Naive thymus-derived CD4-positive, alpha-beta T cell (primary cell): ENCODE measurements at regions not wholly inside any gene's neighbourhood (a gene's known extent, or its start where the extent isn't known, plus 50 kb on each side); places are given as distances from the start of the nearest gene placed in this dataset.

Experiments used
- ATAC-seq: fragments of 150-1000 bp; cut with Tn5 transposase; 2 replicates; pipeline ENCODE4 v1.10.0; 2021; ENCODE audit warnings: mild to moderate bottlenecking, moderate library complexity
- CTCF ChIA-PET: fragments of 350-600 bp; sonication (Branson Sonifier 250); formaldehyde crosslinking; loops from one replicate; lab custom pipeline; 2021; ENCODE audit warnings: antibody characterized with exemption; lab: Charles Lee
- POLR2A ChIA-PET: fragments of 350-600 bp; sonication (Branson Sonifier 250); formaldehyde crosslinking; loops from one replicate; lab custom pipeline; 2021; ENCODE audit warnings: antibody characterized with exemption, inconsistent platforms; lab: Charles Lee
- DNase-seq, 9 donors: peaks; one replicate each; pipeline versions ENCODE4 v3.0.0 to v3.0.0-alpha.2; 2020 to 2022; ENCODE audit warnings: mixed read lengths in 1 of 9
- H3K27ac ChIP-seq: one replicate; pipeline ENCODE4 v1.7.0; 2013; ENCODE audit warnings: mild to moderate bottlenecking, low read depth, low read length, moderate library complexity
- H3K27me3 ChIP-seq, 2 donors: one replicate each; pipeline ENCODE4 v1.7.0; 2013; ENCODE audit warnings: low read length in 2 of 2, mild to moderate bottlenecking in 2 of 2, moderate library complexity in 2 of 2; ENCODE audit not compliant: control insufficient read depth in 2 of 2, insufficient read depth in 2 of 2
- H3K36me3 ChIP-seq, 3 experiments: 1 replicate in 2 of 3; 2 replicates in 1 of 3; pipeline ENCODE4 v1.7.0; 2013; ENCODE audit warnings: low read length in 3 of 3, mild to moderate bottlenecking in 3 of 3, moderate library complexity in 1 of 3; ENCODE audit not compliant: insufficient read depth in 3 of 3, control insufficient read depth in 2 of 3
- H3K4me1 ChIP-seq, 2 donors: one replicate each; pipeline ENCODE4 v1.7.0; 2013; ENCODE audit warnings: low read length in 2 of 2, mild to moderate bottlenecking in 2 of 2, moderate library complexity in 1 of 2; ENCODE audit not compliant: control insufficient read depth in 2 of 2, insufficient read depth in 2 of 2
- H3K4me3 ChIP-seq: 2 replicates; pipeline ENCODE4 v1.7.0; 2013; ENCODE audit warnings: mild to moderate bottlenecking, low read length
- H3K9me3 ChIP-seq, 3 experiments: 1 replicate in 2 of 3; 2 replicates in 1 of 3; pipeline ENCODE4 v1.7.0; 2013; ENCODE audit warnings: low read length in 3 of 3; ENCODE audit not compliant: control insufficient read depth in 2 of 3
- H3K27ac Mint-ChIP-seq, 9 donors: one replicate each; pipeline ENCODE4 v1.8.0; 2020 to 2022; ENCODE audit warnings: mixed read lengths in 9 of 9, mild to moderate bottlenecking in 8 of 9, moderate library complexity in 5 of 9, inconsistent platforms in 2 of 9
- H3K27me3 Mint-ChIP-seq, 5 donors: one replicate each; pipeline ENCODE4 v1.8.0; 2021 to 2022; ENCODE audit warnings: mixed read lengths in 5 of 5, mild to moderate bottlenecking in 1 of 5
- H3K36me3 Mint-ChIP-seq, 5 donors: one replicate each; pipeline ENCODE4 v1.8.0; 2020 to 2022; ENCODE audit warnings: mixed read lengths in 5 of 5, mild to moderate bottlenecking in 3 of 5, inconsistent platforms in 1 of 5
- H3K4me1 Mint-ChIP-seq, 7 donors: one replicate each; pipeline ENCODE4 v1.8.0; 2020 to 2022; ENCODE audit warnings: mixed read lengths in 7 of 7, mild to moderate bottlenecking in 3 of 7, inconsistent platforms in 1 of 7
- H3K4me3 Mint-ChIP-seq, 10 donors: one replicate each; pipeline ENCODE4 v1.8.0; 2020 to 2022; ENCODE audit warnings: mild to moderate bottlenecking in 10 of 10, mixed read lengths in 10 of 10, moderate library complexity in 6 of 10, inconsistent platforms in 2 of 10
- H3K9me3 Mint-ChIP-seq, 11 donors: one replicate each; pipeline ENCODE4 v1.8.0; 2020 to 2022; ENCODE audit warnings: mixed read lengths in 11 of 11, mild to moderate bottlenecking in 4 of 11, inconsistent platforms in 1 of 11, moderate library complexity in 1 of 11
- intact Hi-C, 2 donors: fragments of 100-400 bp; cut with micrococcal nuclease; formaldehyde crosslinking; loops; one replicate each; pipeline ENCODE4 v1.15.1; 2023

DNA sequence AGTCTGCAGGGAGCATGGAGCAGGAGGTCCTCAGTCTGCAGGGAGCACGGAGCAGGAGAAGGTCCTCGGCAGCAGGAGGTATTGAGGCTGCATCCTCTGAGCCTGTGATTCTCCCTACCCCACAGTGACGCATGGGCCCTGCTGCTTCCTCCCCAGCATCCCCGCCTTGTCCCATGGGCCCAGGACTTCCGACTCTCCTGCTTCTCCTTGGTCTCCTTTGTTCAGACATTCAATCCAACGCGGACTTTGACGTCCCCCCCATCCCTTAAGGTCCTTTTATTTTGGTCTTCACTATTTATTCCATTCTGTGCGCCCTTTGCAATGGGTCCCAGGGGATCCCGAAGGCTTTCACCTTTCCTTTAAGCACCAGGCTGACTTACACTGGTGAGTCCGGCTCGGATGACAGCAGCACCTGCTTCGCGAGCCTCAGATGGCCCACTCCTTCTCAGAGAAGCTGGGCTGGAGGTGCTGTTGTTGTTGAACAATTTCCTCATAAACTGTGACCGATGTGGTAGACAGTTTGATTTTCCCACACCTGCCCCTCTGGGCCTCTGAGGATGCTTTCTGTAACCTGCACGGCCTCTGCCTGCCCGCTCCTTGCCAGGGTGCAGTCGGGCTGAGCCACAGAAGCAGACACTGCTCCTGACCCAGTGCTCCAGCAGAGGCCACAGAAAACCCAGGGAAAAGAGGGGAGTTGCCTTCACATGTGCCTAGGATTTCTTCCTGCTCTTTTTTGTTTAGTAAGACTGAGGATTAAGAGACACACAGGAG is 407.2 kb upstream of the SHH start:
- Histone ChIP-seq H3K27ac (no peak overlapping the region), H3K4me3 (no peak overlapping the region), H3K9me3 (no peaks in the 10 kb centered on the region), H3K4me1 (no peaks in the 10 kb centered on the region), H3K27me3 (no peaks in the 10 kb centered on the region), H3K36me3 (no peaks in the 10 kb centered on the region)
- no peak overlapping the region for H3K4me3 Mint-ChIP-seq
- ChIA-PET CTCF (no interaction called here), POLR2A (no interaction called here)
- no peak overlapping the region for H3K27ac Mint-ChIP-seq
- no peak for ATAC-seq
- no peaks in the 10 kb centered on the region for H3K36me3 Mint-ChIP-seq
- peaks cover 0 to 3% (median 0%) of the 10 kb centered on the region in 11 donors for H3K9me3 Mint-ChIP-seq
- no peaks in the 10 kb centered on the region for H3K4me1 Mint-ChIP-seq
- intact Hi-C loops = no loop called here
- peaks cover 0 to 23% (median 0%) of the 10 kb centered on the region in 5 donors for H3K27me3 Mint-ChIP-seq
- DNase-seq = no peak

DNA sequence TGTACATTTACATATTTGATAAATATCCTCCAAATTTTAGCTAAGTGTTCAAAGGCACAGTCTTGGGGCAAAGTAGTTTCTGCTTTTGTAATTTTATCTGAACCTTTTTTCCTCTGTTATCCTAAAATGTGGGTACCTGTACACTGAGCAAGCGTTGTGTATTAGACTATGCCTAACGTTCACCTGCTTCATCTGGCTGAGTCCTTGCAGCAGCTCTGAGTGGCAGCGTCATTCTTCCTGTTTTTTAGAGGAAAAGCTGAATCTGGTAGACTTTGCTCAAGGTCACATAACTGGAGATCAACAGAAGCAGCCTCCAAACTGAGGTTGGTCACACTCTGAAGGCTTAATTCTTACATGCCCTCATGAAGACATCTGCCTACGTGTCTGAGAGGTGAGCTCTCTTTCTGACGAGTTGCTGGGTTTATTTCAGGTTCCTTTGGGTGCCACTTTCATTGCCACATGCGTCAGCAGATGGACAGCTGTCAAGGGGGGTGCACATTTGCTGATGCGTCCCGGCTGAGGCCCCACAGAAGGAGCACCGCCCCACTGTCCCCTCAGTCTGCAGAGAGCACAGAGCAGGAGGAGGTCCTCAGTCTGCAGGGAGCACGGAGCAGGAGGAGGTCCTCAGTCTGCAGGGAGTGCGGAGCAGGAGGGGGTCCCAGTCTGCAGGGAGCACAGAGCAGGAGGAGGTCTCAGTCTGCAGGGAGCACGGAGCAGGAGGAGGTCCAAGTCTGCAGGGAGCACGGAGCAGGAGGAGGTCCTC is 406.5 kb upstream of the SHH start:
- Mint-ChIP-seq H3K27me3 (peaks cover 0 to 23% (median 0%) of the 10 kb centered on the region in 5 donors), H3K36me3 (no peaks in the 10 kb centered on the region), H3K4me3 (no peak overlapping the region), H3K27ac (no peak overlapping the region), H3K9me3 (peaks cover 0 to 3% (median 0%) of the 10 kb centered on the region in 11 donors), H3K4me1 (no peaks in the 10 kb centered on the region)
- intact Hi-C loops = no loop called here
- no peaks in the 10 kb centered on the region for H3K4me1 ChIP-seq
- ChIA-PET POLR2A (no interaction called here), CTCF (no interaction called here)
- ATAC-seq (no peak), DNase-seq (no peak)
- no peaks in the 10 kb centered on the region for H3K9me3 ChIP-seq
- no peaks in the 10 kb centered on the region for H3K36me3 ChIP-seq
- H3K27ac ChIP-seq = no peak overlapping the region
- no peaks in the 10 kb centered on the region for H3K27me3 ChIP-seq
- H3K4me3 ChIP-seq = no peak overlapping the region

DNA sequence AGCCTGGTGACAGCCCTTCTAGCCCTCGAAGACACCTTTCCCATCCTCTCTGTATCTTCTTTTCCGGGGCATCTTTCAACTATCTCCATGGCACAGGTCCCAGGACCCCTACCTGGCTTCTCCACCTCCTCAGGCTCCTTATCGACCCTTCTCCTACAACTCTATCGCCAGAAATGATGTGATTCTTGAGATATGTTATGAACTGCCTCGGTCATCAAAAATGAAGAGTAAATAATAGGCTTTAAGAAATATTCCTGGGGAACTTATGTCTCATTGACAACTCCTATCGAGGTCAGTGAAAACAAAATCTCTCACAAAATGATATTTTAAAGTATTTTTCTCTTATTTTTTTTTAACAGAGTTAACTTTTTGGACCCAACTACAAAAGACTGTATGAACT is 405.5 kb upstream of the SHH start:
- no peak overlapping the region for H3K4me3 Mint-ChIP-seq
- no peaks in the 10 kb centered on the region for H3K36me3 Mint-ChIP-seq
- no peak for ATAC-seq
- no peak for DNase-seq
- no peaks in the 10 kb centered on the region for H3K4me1 Mint-ChIP-seq
- Histone ChIP-seq H3K27ac (no peak overlapping the region), H3K36me3 (no peaks in the 10 kb centered on the region), H3K27me3 (no peaks in the 10 kb centered on the region), H3K4me1 (no peaks in the 10 kb centered on the region), H3K4me3 (no peak overlapping the region), H3K9me3 (no peaks in the 10 kb centered on the region)
- H3K27me3 Mint-ChIP-seq = peaks cover 0 to 23% (median 0%) of the 10 kb centered on the region in 5 donors
- CTCF ChIA-PET = no interaction called here
- H3K9me3 Mint-ChIP-seq = no peaks in the 10 kb centered on the region
- H3K27ac Mint-ChIP-seq = no peak overlapping the region
- POLR2A ChIA-PET = no interaction called here
- intact Hi-C loops = no loop called here

DNA sequence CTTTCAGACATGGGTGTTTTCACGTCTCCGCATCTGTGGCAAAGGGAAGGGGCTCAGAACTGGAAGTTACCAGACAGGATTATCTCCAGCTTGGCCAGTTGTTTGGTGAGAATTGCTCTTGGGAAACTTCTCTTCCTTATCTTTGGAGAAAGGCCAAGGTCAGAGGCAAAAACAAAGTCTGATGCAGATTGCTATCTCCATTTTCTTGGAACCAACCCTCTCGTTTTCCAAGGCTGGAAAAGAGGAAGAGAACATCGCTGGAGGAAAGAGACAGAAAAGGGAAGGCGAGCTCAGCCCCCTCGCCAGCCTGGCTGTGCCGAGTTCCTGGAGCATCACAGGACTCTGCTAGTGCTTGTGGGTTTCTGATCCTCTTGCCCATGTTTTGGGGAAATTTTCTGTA is 396.8 kb upstream of the SHH start:
- Histone ChIP-seq H3K36me3 (no peaks in the 10 kb centered on the region), H3K27me3 (no peaks in the 10 kb centered on the region), H3K4me1 (no peaks in the 10 kb centered on the region), H3K9me3 (no peaks in the 10 kb centered on the region), H3K27ac (no peak overlapping the region), H3K4me3 (no peak overlapping the region)
- Mint-ChIP-seq H3K27me3 (peaks cover 0 to 8% (median 5%) of the 10 kb centered on the region in 5 donors), H3K4me1 (no peaks in the 10 kb centered on the region), H3K36me3 (no peaks in the 10 kb centered on the region), H3K9me3 (no peaks in the 10 kb centered on the region), H3K27ac (no peak overlapping the region), H3K4me3 (no peak overlapping the region)
- ChIA-PET CTCF (no interaction called here), POLR2A (no interaction called here)
- no peak for DNase-seq
- intact Hi-C loops = no loop called here
- no peak for ATAC-seq

- Histone ChIP-seq H3K27ac (no peak overlapping the region), H3K9me3 (no peaks in the 10 kb centered on the region), H3K36me3 (no peaks in the 10 kb centered on the region), H3K4me3 (no peak overlapping the region), H3K4me1 (no peaks in the 10 kb centered on the region), H3K27me3 (no peaks in the 10 kb centered on the region)
- peaks cover 0 to 9% (median 8%) of the 10 kb centered on the region in 5 donors for H3K27me3 Mint-ChIP-seq
- no peak for ATAC-seq
- no peak overlapping the region for H3K4me3 Mint-ChIP-seq
- H3K9me3 Mint-ChIP-seq = no peaks in the 10 kb centered on the region
- ChIA-PET POLR2A (no interaction called here), CTCF (no interaction called here)
- H3K4me1 Mint-ChIP-seq = no peaks in the 10 kb centered on the region
- H3K36me3 Mint-ChIP-seq = no peaks in the 10 kb centered on the region
- no peak overlapping the region for H3K27ac Mint-ChIP-seq
- intact Hi-C loops = no loop called here
- DNase-seq = no peak
Observed at GRCh38 chr7:156207306-156207705, 395.0 kb upstream of the SHH start.

DNA sequence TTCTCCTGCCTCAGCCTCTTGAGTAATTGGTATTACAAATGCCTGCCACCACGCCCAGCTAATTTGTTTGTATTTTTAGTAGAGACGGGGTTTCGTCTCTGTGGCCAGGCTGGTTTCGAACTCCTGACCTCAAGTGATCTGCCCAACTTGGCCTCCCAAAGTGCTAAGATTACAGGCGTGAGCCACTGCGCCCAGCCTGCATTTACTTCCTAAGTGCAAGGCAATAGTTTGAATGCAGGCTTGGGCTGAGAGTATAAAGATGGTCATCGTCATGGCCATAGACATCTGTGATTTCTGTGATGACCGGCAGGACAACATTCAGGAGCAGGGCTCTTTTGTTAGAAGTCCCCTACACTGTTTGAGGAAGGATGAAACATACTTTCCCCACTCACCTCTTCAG is 393.9 kb upstream of the SHH start:
- H3K27ac ChIP-seq = no peak overlapping the region
- no peak overlapping the region for H3K4me3 Mint-ChIP-seq
- ATAC-seq (no peak), DNase-seq (no peak)
- POLR2A ChIA-PET = no interaction called here
- no peaks in the 10 kb centered on the region for H3K36me3 Mint-ChIP-seq
- CTCF ChIA-PET = no interaction called here
- H3K27ac Mint-ChIP-seq = no peak overlapping the region
- no peaks in the 10 kb centered on the region for H3K4me1 ChIP-seq
- no peaks in the 10 kb centered on the region for H3K36me3 ChIP-seq
- no peaks in the 10 kb centered on the region for H3K9me3 Mint-ChIP-seq
- H3K27me3 ChIP-seq = no peaks in the 10 kb centered on the region
- H3K4me3 ChIP-seq = no peak overlapping the region
- H3K27me3 Mint-ChIP-seq = peaks cover 0 to 9% (median 8%) of the 10 kb centered on the region in 5 donors
- H3K4me1 Mint-ChIP-seq = no peaks in the 10 kb centered on the region
- intact Hi-C loops = no loop called here
- no peaks in the 10 kb centered on the region for H3K9me3 ChIP-seq

- DNase-seq (no peak), ATAC-seq (no peak)
- peaks cover 0 to 9% (median 5%) of the 10 kb centered on the region in 5 donors for H3K27me3 Mint-ChIP-seq
- H3K27ac Mint-ChIP-seq = no peak overlapping the region
- no peak overlapping the region for H3K4me3 ChIP-seq
- H3K9me3 ChIP-seq = no peaks in the 10 kb centered on the region
- no peaks in the 10 kb centered on the region for H3K36me3 Mint-ChIP-seq
- H3K4me1 ChIP-seq = no peaks in the 10 kb centered on the region
- no peak overlapping the region for H3K27ac ChIP-seq
- no peaks in the 10 kb centered on the region for H3K36me3 ChIP-seq
- intact Hi-C loops = no loop called here
- H3K4me1 Mint-ChIP-seq = no peaks in the 10 kb centered on the region
- no peak overlapping the region for H3K4me3 Mint-ChIP-seq
- ChIA-PET CTCF (no interaction called here), POLR2A (no interaction called here)
- no peaks in the 10 kb centered on the region for H3K27me3 ChIP-seq
- H3K9me3 Mint-ChIP-seq = no peaks in the 10 kb centered on the region
Observed at GRCh38 chr7:156204820-156205219, 392.6 kb upstream of the SHH start.
